ENCODE measurements at regions not wholly inside any gene's neighbourhood (a gene's known extent, or its start where the extent isn't known, plus 50 kb on each side); places are given as distances from the start of the nearest gene placed in this dataset.

GRCh38 chr2:176525086-176525485, 255.8 kb downstream of the MTX2 start:
- no peak for DNase-seq (ENCODE audit: low spot score)
- Histone ChIP-seq H3K4me1 (ENCODE audit: insufficient read depth, low read length, poor library complexity, severe bottlenecking) (peaks cover 19% of the 10 kb centered on the region), H3K9me3 (ENCODE audit: low read depth, low read length, poor library complexity, severe bottlenecking) (no peaks in the 10 kb centered on the region), H3K4me3 (ENCODE audit: low read depth, low read length, poor library complexity, severe bottlenecking) (no peak overlapping the region), H3K36me3 (ENCODE audit: insufficient read depth, low read length, poor library complexity, severe bottlenecking) (no peaks in the 10 kb centered on the region), H3K27me3 (replicated peaks; ENCODE audit: insufficient read depth, low read depth, low read length, poor library complexity) (no peaks in the 10 kb centered on the region), H3K27ac (ENCODE audit: low read depth, low read length, poor library complexity, severe bottlenecking) (no peak overlapping the region)
- intact Hi-C loops (cut with micrococcal nuclease; ENCODE audit: unreplicated experiment) = no loop called here
- TF ChIP-seq CTCF (conservative IDR thresholded peaks at IDR 0.05; ENCODE audit: low read depth, low read length) (no peak), EZH2 (IDR thresholded peaks at IDR 0.05; ENCODE audit: borderline replicate concordance, low read depth, low read length, poor library complexity, severe bottlenecking) (no peak)
- ChIA-PET POLR2A (ENCODE audit: low non-redundant PET) (no interaction called here), CTCF (no interaction called here)
- BruUV-seq (replicated peaks) = no TSS peak

- ChIA-PET POLR2A (ENCODE audit: low non-redundant PET) (interaction anchor here (0.7 kb wide), 1 partner anchor 325 kb away, joined by 3 read pairs; no protein-coding TSS in a partner anchor), CTCF (no interaction called here)
- DNase-seq (ENCODE audit: low spot score) = peak; percentile 69
- BruUV-seq (replicated peaks) = no TSS peak
- intact Hi-C loops (cut with micrococcal nuclease; ENCODE audit: unreplicated experiment) = no loop called here
- H3K36me3 ChIP-seq (ENCODE audit: insufficient read depth, low read length, poor library complexity, severe bottlenecking) = no peaks in the 10 kb centered on the region
- H3K27ac ChIP-seq (ENCODE audit: low read depth, low read length, poor library complexity, severe bottlenecking) = no peak overlapping the region
- H3K4me3 ChIP-seq (ENCODE audit: low read depth, low read length, poor library complexity, severe bottlenecking) = no peak overlapping the region
- H3K27me3 ChIP-seq (replicated peaks; ENCODE audit: insufficient read depth, low read depth, low read length, poor library complexity) = no peaks in the 10 kb centered on the region
- no peaks in the 10 kb centered on the region for H3K9me3 ChIP-seq (ENCODE audit: low read depth, low read length, poor library complexity, severe bottlenecking)
- no peak for TF ChIP-seq EZH2 (IDR thresholded peaks at IDR 0.05; ENCODE audit: borderline replicate concordance, low read depth, low read length, poor library complexity, severe bottlenecking)
- TF ChIP-seq CTCF (conservative IDR thresholded peaks at IDR 0.05; ENCODE audit: low read depth, low read length) = no peak
- peaks cover 25% of the 10 kb centered on the region for H3K4me1 ChIP-seq (ENCODE audit: insufficient read depth, low read length, poor library complexity, severe bottlenecking)
These were observed 258.0 kb downstream of the MTX2 start for GRCh38 chr2:176526995-176527901.

GRCh38 chr2:176531608-176532007, 262.4 kb downstream of the MTX2 start:
- H3K4me3 ChIP-seq (ENCODE audit: low read depth, low read length, poor library complexity, severe bottlenecking) = no peak overlapping the region
- ChIA-PET POLR2A (ENCODE audit: low non-redundant PET) (no interaction called here), CTCF (no interaction called here)
- no peaks in the 10 kb centered on the region for H3K36me3 ChIP-seq (ENCODE audit: insufficient read depth, low read length, poor library complexity, severe bottlenecking)
- peaks cover 59% of the 10 kb centered on the region for H3K4me1 ChIP-seq (ENCODE audit: insufficient read depth, low read length, poor library complexity, severe bottlenecking)
- intact Hi-C loops (cut with micrococcal nuclease; ENCODE audit: unreplicated experiment) = no loop called here
- H3K27ac ChIP-seq (ENCODE audit: low read depth, low read length, poor library complexity, severe bottlenecking) = no peak overlapping the region
- H3K9me3 ChIP-seq (ENCODE audit: low read depth, low read length, poor library complexity, severe bottlenecking) = no peaks in the 10 kb centered on the region
- BruUV-seq (replicated peaks) = no TSS peak
- H3K27me3 ChIP-seq (replicated peaks; ENCODE audit: insufficient read depth, low read depth, low read length, poor library complexity) = no peaks in the 10 kb centered on the region
- no peak for TF ChIP-seq EZH2 (IDR thresholded peaks at IDR 0.05; ENCODE audit: borderline replicate concordance, low read depth, low read length, poor library complexity, severe bottlenecking)
- TF ChIP-seq CTCF (conservative IDR thresholded peaks at IDR 0.05; ENCODE audit: low read depth, low read length) = no peak
- DNase-seq (ENCODE audit: low spot score) = no peak
